Head of caudate nucleus (tissue), 42 donors: ENCODE measurements at regions not wholly inside any gene's neighbourhood (a gene's known extent, or its start where the extent isn't known, plus 50 kb on each side); places are given as distances from the start of the nearest gene placed in this dataset.

ENCODE experiments used
- DNase-seq, 42 donors: peaks; one replicate each; pipeline versions ENCODE4 v3.0.0 to v3.0.0-alpha.2; 2020 to 2021; ENCODE audit warnings: mixed read lengths in 7 of 42
- intact Hi-C: fragments of 100-400 bp; cut with DNase I; formaldehyde crosslinking; loops from one replicate; pipeline ENCODE4 v1.15.0; 2022

DNA sequence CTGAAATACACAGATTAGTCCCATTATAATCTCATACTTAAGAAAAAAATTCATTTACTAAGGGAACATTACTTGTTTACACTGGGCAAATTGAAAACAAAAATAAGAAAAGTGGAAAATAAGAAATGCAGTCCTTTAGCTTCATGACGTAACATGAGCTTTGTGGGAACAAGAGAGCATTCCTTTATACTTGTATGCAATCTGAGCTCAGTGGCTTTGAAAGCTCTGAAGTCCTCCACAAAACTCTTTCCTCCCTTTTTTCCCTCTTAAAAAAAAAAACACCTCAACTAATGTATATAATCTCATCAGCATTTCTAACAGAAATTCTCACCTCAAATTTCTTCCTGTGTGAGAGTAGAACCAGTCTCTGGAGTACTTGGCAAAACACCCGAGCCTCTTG, 76.9 kb upstream of the OTX2 start:
- intact Hi-C loops, result no loop called here
- no peak for DNase-seq

DNA sequence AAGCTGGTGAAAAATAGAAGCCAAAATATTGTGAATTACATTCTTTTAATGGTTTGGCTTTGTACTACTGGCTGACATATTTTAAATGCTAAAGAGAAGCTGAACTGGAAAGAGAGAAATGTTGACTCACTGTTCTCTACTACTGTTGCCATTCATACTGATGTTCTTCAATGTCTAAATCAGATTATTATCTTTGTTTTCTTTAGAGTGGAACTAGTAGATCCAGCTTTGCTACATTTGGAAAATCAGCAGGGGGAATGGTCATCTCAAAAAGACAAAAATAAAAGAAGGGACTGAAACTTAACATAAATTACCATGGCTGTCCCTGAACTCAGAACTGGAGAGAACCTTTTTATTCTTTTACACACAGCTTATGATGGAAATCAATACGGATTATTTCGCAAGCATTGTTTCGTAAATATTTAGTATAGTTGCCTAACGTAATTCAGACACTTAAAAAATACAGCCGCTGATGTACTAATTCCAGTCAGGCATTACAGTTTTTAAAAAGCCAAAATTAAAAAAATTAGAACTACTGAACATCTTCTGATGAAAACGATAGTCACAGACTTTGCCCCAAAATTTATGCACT, 76.3 kb upstream of the OTX2 start:
- intact Hi-C loops, result no loop called here

DNA sequence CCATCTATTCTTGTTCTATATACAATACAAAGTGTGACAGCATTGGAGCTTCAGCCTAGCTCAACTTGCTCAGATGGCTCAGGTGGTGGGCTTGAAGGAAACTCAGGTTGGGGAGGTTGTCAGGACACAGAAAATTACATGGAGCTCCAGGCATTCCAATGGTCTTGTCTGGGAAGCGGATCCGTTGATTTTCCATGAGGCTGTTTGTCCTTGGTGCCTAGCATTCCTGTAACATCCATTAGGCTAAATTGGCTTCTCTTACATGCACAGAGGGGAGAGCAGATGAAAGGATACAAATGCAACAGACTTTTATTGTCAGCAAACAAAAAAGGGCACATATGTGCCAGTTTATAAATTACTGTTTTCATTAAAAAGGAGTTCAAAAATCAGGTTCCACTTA, 75.5 kb upstream of the OTX2 start:
- DNase-seq, result no peak
- intact Hi-C loops, result no loop called here

More for the DNA sequence above, 76.3 kb upstream of the OTX2 start:
- DNase-seq, result no peak

DNA sequence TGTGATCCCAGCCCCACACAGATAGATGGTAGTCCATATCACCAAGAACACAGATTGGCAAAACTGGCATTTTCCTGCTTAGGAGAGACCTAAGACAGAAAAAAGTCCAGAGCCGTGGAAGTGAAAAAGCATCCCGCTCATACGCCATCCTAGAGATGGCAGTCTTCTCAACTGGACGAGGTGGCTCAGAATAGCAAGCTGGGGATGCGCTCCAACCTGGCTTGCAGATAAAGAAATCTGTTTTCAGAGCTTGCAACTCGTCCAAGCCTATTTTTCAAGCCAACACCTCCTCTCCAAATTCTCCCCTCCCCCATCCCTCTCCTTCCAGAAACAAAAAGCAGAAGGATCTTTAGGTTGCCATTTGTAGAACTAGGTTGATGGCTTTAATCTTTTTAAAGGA, 74.3 kb upstream of the OTX2 start:
- DNase-seq, result no peak
- intact Hi-C loops, result no loop called here

DNA sequence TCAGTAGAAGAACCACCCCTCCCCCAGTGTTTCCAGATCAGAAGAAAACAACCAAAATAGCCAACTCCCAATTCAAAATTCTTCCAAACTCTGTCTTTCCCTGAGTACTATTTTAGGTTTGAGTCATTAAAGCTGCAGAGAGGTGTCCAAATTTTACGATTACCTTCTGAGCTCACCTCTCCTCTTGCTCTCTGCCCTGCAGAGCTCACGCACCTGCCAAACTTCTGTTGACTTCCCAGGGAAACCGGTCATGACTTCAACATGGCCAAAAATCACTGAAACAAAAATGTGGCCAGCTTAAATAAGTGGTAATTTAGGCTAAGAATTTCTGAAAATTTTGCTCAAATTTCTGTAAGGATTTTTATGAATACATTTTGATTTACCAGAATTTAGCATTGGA, 70.9 kb upstream of the OTX2 start:
- intact Hi-C loops, result no loop called here
- no peak for DNase-seq

DNA sequence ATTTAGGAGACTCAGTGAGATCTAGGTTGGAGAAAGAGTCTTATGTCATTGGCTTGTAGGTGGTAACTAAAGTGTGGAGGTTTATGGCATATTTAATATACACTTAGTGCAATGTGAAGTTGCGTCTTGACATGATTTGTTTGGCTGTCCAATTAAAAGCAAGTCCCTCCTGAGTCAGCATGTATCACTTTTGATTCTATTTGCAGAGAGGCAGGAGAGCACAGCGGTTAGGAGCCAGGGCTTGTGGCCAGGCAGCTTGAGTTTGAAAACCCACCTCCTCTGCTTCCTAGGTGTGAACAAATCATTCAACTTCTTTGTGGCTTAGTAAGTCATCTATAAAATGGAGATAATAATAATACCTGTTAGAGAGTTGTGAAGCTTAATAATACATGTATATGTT, 68.5 kb upstream of the OTX2 start:
- intact Hi-C loops, result no loop called here
- no peak for DNase-seq

DNA sequence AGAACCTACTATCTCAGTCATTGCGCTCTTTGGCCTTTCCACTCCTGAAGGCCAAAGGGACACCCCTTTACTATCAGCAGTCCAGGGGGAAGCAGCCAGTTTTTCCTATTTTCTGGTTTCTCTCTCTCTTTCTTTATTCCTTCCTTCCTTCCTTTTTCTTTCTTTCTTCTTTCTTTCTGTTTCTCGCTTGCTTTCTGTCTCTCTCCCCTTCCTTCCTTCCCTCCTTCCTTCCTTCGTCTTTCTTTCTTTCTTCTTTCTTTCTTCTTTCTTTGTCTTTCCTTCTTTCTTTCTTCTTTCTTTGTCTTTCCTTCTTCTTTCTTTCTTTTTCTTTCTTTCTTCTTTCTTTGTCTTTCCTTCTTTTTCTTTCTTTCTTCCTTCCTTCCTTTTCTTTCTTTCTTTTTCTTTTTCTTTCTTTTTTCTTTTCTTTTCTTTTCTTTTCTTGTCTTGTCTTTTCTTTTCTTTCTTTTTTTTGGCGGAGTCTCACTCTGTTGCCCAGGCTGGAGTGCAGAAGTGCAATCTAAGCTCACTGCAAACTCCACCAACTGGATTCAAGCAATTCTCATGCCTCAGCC, 64.9 kb upstream of the OTX2 start:
- intact Hi-C loops, result no loop called here

DNA sequence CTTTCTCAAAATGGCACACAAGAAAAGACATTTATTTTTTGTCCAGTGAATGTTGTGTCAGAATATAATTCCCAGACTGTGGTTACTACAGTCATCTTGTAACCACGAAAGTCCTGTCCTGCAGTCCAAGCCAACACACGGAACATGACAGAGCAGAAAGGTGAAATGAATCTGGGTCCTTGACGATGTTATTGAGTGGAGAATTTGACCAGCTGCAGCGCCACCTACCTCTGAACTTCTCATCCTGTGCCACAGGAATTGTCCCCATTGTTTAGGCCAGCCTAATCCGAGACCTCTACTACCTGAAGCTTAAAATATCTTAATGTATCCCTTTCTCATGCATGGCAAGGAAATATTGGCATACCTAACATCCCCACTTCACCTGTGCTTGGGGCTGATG, 64.1 kb upstream of the OTX2 start:
- DNase-seq, result no peak
- intact Hi-C loops, result no loop called here

More for the DNA sequence above, 64.9 kb upstream of the OTX2 start:
- no peak for DNase-seq

DNA sequence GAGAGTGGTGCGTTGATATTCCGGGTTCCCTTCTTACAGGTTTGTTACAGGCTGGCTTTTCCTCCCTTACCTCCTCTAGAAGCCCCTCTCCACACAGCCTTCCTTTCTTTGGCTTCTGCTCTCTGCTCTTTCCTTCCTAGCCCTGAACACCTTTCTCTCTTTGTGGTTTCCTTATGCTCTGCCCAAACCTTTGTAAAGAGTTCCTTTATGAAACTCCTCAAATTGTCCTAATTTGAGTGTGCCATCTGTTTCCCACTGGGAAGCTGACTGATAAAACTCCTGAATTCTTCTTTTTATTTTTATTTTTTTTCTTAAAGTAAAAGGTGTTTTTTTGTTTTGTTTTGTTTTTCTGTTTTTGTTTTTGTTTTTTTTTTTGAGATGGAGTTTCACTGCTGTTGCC, 60.1 kb upstream of the OTX2 start:
- intact Hi-C loops, result no loop called here
- no peak for DNase-seq

DNA sequence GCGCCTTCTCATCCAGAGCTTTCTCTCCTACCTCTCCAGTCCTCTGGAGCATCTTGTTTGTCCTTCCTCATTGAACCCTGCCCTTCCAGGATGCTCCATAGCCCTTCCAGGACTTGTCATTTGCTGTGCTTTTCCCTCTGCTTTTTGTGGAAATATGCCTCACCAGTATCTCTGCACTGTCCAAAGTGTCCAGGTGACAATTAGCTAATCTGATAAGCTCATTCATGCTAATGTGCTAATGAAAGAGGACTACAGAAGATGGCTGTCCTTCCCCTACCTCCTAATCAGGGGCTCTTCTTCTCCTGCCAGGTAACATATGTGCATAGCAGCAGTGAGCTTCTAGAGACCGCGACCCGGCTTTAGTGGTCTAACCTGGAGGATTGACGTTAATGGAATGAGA, 58.4 kb upstream of the OTX2 start:
- no peak for DNase-seq
- intact Hi-C loops, result no loop called here

DNA sequence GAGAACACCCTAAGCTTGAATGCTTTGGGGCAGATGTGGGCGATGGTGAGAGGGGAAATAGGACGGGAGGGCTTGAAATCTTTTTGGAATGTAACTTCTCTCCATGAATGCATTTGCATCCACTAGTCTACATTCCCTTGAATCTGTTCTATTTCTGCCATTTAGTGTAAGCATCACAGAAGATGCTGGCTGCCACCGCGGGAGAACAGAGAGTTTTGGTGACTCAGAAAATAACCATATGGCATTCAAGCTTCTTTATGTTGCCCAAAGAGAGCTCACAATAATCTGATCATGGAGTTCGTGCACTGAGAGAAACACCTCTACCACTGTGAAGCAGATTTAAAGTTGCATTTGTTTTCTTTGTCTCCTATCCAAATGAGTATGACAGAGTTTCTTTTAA, 52.6 kb upstream of the OTX2 start:
- intact Hi-C loops, result no loop called here
- DNase-seq, result no peak

DNA sequence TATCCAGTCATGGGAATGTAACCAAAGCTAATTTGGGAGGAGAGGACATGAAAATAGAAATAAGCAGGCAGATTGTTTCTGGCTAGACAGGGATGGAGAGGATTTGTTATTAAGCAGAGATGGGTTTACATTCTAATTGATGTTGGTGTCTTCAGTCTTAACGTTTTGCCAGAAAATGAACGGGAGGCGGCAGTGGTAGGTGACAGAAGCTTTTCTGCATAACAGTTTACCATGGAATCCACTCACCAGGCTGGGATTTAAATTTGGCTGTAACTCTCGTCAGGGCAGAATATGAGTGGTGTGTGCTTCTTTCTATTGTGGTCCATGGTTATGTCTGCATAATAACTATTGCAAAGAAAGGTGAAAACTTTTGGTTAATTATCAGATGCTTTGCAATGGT, 50.2 kb upstream of the OTX2 start:
- intact Hi-C loops, result no loop called here
- DNase-seq, result no peak
